ENCODE measurements at regions not wholly inside any gene's neighbourhood (a gene's known extent, or its start where the extent isn't known, plus 50 kb on each side); places are given as distances from the start of the nearest gene placed in this dataset.

- H3K27ac ChIP-seq (ENCODE audit: insufficient read depth, low read length): no peak overlapping the region
- H3K9ac ChIP-seq (ENCODE audit: insufficient read depth, low read length): no peak overlapping the region
- H3K4me2 ChIP-seq (ENCODE audit: extremely low read depth, insufficient read depth, low read length): peak overlapping the region; percentile 63
- H3K4me1 ChIP-seq (ENCODE audit: control insufficient read depth, extremely low read depth, insufficient read depth, low read length): no peaks in the 10 kb centered on the region
- H3K4me3 ChIP-seq (replicated peaks in 1 of 4; ENCODE audit: control extremely low read depth in 1 of 4, insufficient read depth in 1 of 4, low read depth in 3 of 4, low read length in 4 of 4): no peak overlapping the region
- H3K36me3 ChIP-seq (ENCODE audit: control insufficient read depth, insufficient read depth, low read length): no peaks in the 10 kb centered on the region
- TF ChIP-seq CTCF (conservative IDR thresholded peaks at IDR 0.05 in 1 of 2, IDR thresholded peaks at IDR 0.05 in 1 of 2; ENCODE audit: low read depth in 1 of 2, low read length in 2 of 2) (no peak), EZH2 (IDR thresholded peaks at IDR 0.05; ENCODE audit: low read length, missing control alignments) (no peak)
- H3K27me3 ChIP-seq (ENCODE audit: control insufficient read depth, insufficient read depth, low read length): peaks cover 7% of the 10 kb centered on the region
- no peaks in the 10 kb centered on the region for H4K20me1 ChIP-seq (ENCODE audit: control insufficient read depth, extremely low read depth, insufficient read depth, low read length)
- H3K9me3 ChIP-seq (ENCODE audit: control insufficient read depth, insufficient read depth, low read depth, low read length): no peaks in the 10 kb centered on the region
- H3K79me2 ChIP-seq (ENCODE audit: control insufficient read depth, insufficient read depth, low read length): no peaks in the 10 kb centered on the region
- DNase-seq (ENCODE audit: low read depth in 2 of 2): peak; percentile 56 to 67
- H2AFZ ChIP-seq (ENCODE audit: low read length): no peak overlapping the region
Measured at GRCh38 chr10:3293581-3294431, 121.2 kb upstream of the PITRM1 start.

- Histone ChIP-seq H3K79me2 (ENCODE audit: control insufficient read depth, insufficient read depth, low read length) (no peaks in the 10 kb centered on the region), H3K9ac (ENCODE audit: insufficient read depth, low read length) (no peak overlapping the region), H4K20me1 (ENCODE audit: control insufficient read depth, extremely low read depth, insufficient read depth, low read length) (no peaks in the 10 kb centered on the region), H3K4me1 (ENCODE audit: control insufficient read depth, extremely low read depth, insufficient read depth, low read length) (no peaks in the 10 kb centered on the region), H3K4me2 (ENCODE audit: extremely low read depth, insufficient read depth, low read length) (no peak overlapping the region), H3K9me3 (ENCODE audit: control insufficient read depth, insufficient read depth, low read depth, low read length) (no peaks in the 10 kb centered on the region), H3K27ac (ENCODE audit: insufficient read depth, low read length) (no peak overlapping the region), H3K27me3 (ENCODE audit: control insufficient read depth, insufficient read depth, low read length) (peaks cover 7% of the 10 kb centered on the region), H3K4me3 (replicated peaks in 1 of 4; ENCODE audit: control extremely low read depth in 1 of 4, insufficient read depth in 1 of 4, low read depth in 3 of 4, low read length in 4 of 4) (no peak overlapping the region), H2AFZ (ENCODE audit: low read length) (no peak overlapping the region), H3K36me3 (ENCODE audit: control insufficient read depth, insufficient read depth, low read length) (no peaks in the 10 kb centered on the region)
- TF ChIP-seq CTCF (conservative IDR thresholded peaks at IDR 0.05 in 1 of 2, IDR thresholded peaks at IDR 0.05 in 1 of 2; ENCODE audit: low read depth in 1 of 2, low read length in 2 of 2): no peak
- no peak for TF ChIP-seq EZH2 (IDR thresholded peaks at IDR 0.05; ENCODE audit: low read length, missing control alignments)
- peak in 1 of 2 donors; percentile 14 for DNase-seq (ENCODE audit: low read depth in 2 of 2)
Measured at GRCh38 chr10:3292636-3293035, 120.1 kb upstream of the PITRM1 start.

- Histone ChIP-seq H2AFZ (ENCODE audit: low read length) (no peak overlapping the region), H3K27me3 (ENCODE audit: control insufficient read depth, insufficient read depth, low read length) (peaks cover 7% of the 10 kb centered on the region), H4K20me1 (ENCODE audit: control insufficient read depth, extremely low read depth, insufficient read depth, low read length) (no peaks in the 10 kb centered on the region), H3K79me2 (ENCODE audit: control insufficient read depth, insufficient read depth, low read length) (no peaks in the 10 kb centered on the region), H3K27ac (ENCODE audit: insufficient read depth, low read length) (no peak overlapping the region), H3K36me3 (ENCODE audit: control insufficient read depth, insufficient read depth, low read length) (no peaks in the 10 kb centered on the region), H3K9me3 (ENCODE audit: control insufficient read depth, insufficient read depth, low read depth, low read length) (no peaks in the 10 kb centered on the region), H3K9ac (ENCODE audit: insufficient read depth, low read length) (no peak overlapping the region), H3K4me2 (ENCODE audit: extremely low read depth, insufficient read depth, low read length) (no peak overlapping the region), H3K4me3 (replicated peaks in 1 of 4; ENCODE audit: control extremely low read depth in 1 of 4, insufficient read depth in 1 of 4, low read depth in 3 of 4, low read length in 4 of 4) (no peak overlapping the region), H3K4me1 (ENCODE audit: control insufficient read depth, extremely low read depth, insufficient read depth, low read length) (no peaks in the 10 kb centered on the region)
- DNase-seq (ENCODE audit: low read depth in 2 of 2): no peak
- TF ChIP-seq EZH2 (IDR thresholded peaks at IDR 0.05; ENCODE audit: low read length, missing control alignments) (no peak), CTCF (conservative IDR thresholded peaks at IDR 0.05 in 1 of 2, IDR thresholded peaks at IDR 0.05 in 1 of 2; ENCODE audit: low read depth in 1 of 2, low read length in 2 of 2) (no peak)
Measured at GRCh38 chr10:3290550-3290949, 118.0 kb upstream of the PITRM1 start.
